ENCODE measurements at regions not wholly inside any gene's neighbourhood (a gene's known extent, or its start where the extent isn't known, plus 50 kb on each side); places are given as distances from the start of the nearest gene placed in this dataset.

DNA sequence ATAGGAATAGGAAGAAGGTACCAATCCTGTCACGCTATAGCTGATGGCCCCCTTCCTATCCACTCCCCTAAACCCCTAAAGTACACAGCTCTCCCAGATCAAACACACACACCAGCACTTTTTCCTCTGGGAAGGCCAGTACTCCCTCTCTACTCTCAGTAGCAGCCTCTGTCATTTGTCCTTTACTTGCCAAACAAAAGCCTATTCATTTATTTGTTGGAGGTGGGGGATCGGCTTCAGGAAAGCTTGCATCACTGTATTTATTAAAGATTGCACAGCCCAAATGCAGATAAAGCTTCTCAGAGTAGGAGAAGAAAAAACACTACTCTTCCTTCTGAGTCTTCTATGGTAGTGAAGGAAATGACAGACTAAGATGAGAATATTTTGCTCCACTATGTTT is 429.7 kb upstream of the RASGRP1 start:
- Histone ChIP-seq H3K4me2 (ENCODE audit: insufficient read depth, low read length) (no peak overlapping the region), H4K20me1 (ENCODE audit: insufficient read depth, low read length) (no peaks in the 10 kb centered on the region), H3K27ac (ENCODE audit: low read depth, low read length) (no peak overlapping the region), H3K79me2 (ENCODE audit: insufficient read depth, low read length) (no peaks in the 10 kb centered on the region), H3K9me3 (ENCODE audit: low read depth, low read length) (no peaks in the 10 kb centered on the region), H3K4me3 (ENCODE audit: insufficient read depth, low read length) (no peak overlapping the region), H2AFZ (ENCODE audit: low read length) (no peak overlapping the region), H3K27me3 (ENCODE audit: insufficient read depth, low read length) (no peaks in the 10 kb centered on the region), H3K36me3 (ENCODE audit: insufficient read depth, low read length) (no peaks in the 10 kb centered on the region), H3K4me1 (ENCODE audit: insufficient read depth, low read length) (peaks cover 52% of the 10 kb centered on the region)
- no peak for DNase-seq (ENCODE audit: insufficient read length, low spot score, missing footprints)
- TF ChIP-seq, protein P1, sequence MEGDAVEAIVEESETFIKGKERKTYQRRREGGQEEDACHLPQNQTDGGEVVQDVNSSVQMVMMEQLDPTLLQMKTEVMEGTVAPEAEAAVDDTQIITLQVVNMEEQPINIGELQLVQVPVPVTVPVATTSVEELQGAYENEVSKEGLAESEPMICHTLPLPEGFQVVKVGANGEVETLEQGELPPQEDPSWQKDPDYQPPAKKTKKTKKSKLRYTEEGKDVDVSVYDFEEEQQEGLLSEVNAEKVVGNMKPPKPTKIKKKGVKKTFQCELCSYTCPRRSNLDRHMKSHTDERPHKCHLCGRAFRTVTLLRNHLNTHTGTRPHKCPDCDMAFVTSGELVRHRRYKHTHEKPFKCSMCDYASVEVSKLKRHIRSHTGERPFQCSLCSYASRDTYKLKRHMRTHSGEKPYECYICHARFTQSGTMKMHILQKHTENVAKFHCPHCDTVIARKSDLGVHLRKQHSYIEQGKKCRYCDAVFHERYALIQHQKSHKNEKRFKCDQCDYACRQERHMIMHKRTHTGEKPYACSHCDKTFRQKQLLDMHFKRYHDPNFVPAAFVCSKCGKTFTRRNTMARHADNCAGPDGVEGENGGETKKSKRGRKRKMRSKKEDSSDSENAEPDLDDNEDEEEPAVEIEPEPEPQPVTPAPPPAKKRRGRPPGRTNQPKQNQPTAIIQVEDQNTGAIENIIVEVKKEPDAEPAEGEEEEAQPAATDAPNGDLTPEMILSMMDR (IDR thresholded peaks at IDR 0.05; ENCODE audit: extremely low read depth, low read depth, low read length): no peak

DNA sequence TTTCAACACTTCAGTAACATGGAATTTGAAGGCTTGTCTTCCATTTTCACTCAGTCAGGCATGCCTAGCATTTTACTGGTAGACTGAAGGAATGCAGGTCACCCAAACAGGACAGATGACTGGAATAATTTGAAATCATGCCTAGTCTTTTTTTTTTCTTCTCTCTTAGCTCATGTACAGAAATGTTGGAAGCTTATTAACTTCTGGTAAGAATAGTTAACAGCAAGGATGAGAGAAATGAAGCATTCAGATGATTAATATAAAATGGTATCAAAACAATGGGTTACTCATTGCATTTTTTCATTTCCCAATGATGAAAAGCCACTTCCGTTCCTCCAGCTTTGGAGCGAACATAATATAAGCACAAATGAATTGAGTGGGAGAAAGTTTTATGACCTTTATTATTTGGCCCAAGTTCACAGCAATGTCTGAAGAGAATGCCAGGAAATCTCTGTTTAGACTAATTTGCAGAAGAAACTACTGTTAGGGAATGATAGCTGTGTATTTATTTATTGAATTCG is 431.6 kb upstream of the RASGRP1 start:
- no peaks in the 10 kb centered on the region for H3K79me2 ChIP-seq (ENCODE audit: insufficient read depth, low read length)
- TF ChIP-seq, protein P1 (IDR thresholded peaks at IDR 0.05; ENCODE audit: extremely low read depth, low read depth, low read length): no peak
- no peaks in the 10 kb centered on the region for H3K27me3 ChIP-seq (ENCODE audit: insufficient read depth, low read length)
- H3K4me1 ChIP-seq (ENCODE audit: insufficient read depth, low read length): peaks cover 48% of the 10 kb centered on the region
- H3K4me3 ChIP-seq (ENCODE audit: insufficient read depth, low read length): no peak overlapping the region
- H4K20me1 ChIP-seq (ENCODE audit: insufficient read depth, low read length): no peaks in the 10 kb centered on the region
- peak overlapping the region; percentile 38 for H3K4me2 ChIP-seq (ENCODE audit: insufficient read depth, low read length)
- no peaks in the 10 kb centered on the region for H3K36me3 ChIP-seq (ENCODE audit: insufficient read depth, low read length)
- H3K27ac ChIP-seq (ENCODE audit: low read depth, low read length): peak overlapping the region; percentile 92
- H2AFZ ChIP-seq (ENCODE audit: low read length): no peak overlapping the region
- no peaks in the 10 kb centered on the region for H3K9me3 ChIP-seq (ENCODE audit: low read depth, low read length)
- peak; percentile 52 for DNase-seq (ENCODE audit: insufficient read length, low spot score, missing footprints)

DNA sequence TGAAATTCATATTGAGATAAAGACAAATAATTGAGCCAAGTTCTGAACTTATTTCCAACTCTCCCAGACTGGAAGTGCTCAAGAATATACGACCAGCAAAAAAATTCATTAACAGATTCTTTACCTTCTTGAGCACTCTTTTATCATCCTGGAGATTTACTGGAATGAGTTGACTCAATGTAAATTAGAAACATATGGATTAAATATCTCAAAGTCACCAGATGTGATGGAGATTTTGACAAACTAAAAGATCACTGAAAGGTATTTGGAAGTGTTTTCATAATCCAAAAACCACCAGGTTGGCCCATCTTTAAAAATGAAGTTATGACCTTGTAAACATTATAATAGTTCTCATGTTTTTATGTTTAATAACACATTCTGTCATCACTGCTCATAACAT is 433.2 kb upstream of the RASGRP1 start:
- Histone ChIP-seq H3K36me3 (ENCODE audit: insufficient read depth, low read length) (no peaks in the 10 kb centered on the region), H3K79me2 (ENCODE audit: insufficient read depth, low read length) (no peaks in the 10 kb centered on the region), H3K9me3 (ENCODE audit: low read depth, low read length) (no peaks in the 10 kb centered on the region), H3K27ac (ENCODE audit: low read depth, low read length) (peak overlapping the region; percentile 92), H4K20me1 (ENCODE audit: insufficient read depth, low read length) (no peaks in the 10 kb centered on the region), H3K4me2 (ENCODE audit: insufficient read depth, low read length) (no peak overlapping the region), H3K4me1 (ENCODE audit: insufficient read depth, low read length) (peaks cover 34% of the 10 kb centered on the region), H3K4me3 (ENCODE audit: insufficient read depth, low read length) (no peak overlapping the region), H3K27me3 (ENCODE audit: insufficient read depth, low read length) (no peaks in the 10 kb centered on the region), H2AFZ (ENCODE audit: low read length) (no peak overlapping the region)
- TF ChIP-seq, protein P1 (IDR thresholded peaks at IDR 0.05; ENCODE audit: extremely low read depth, low read depth, low read length): no peak
- DNase-seq (ENCODE audit: insufficient read length, low spot score, missing footprints): no peak

DNA sequence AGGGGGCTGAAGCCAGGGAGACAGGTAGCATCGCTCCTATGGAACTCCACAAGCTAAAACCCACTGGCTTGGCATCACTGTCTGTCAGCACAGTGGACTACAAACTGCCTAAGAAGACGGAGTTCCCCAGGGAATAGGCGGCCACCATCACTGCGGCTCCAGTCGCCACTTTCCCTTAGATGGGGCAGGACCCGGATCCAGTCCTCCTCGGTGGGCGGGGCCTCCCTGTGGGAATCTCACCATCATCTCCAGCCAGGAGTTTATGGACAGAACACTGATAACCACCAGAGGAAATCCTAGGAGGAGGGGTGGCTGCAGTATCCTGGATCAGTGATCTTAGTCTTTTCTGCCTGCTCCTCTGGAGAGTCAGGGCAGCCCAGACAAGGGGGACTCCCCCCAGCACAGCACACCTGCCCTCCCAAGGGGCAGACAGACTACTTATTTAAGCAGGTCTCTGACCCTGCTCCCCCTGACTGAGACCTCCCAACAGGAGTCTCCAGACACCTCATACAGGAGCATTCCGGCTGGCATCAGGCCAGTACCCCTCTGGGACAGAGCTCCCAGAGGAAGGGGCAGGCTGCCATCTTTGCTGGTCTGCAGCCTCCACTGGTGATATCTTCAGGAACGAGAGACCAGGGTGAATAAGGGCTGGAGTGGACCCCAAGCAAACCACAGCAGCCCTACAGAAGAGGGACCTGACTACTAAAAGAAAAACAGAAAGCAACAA is 435.6 kb upstream of the RASGRP1 start:
- H3K27me3 ChIP-seq (ENCODE audit: insufficient read depth, low read length): no peaks in the 10 kb centered on the region
- H2AFZ ChIP-seq (ENCODE audit: low read length): no peak overlapping the region
- peak; percentile 17 for DNase-seq (ENCODE audit: insufficient read length, low spot score, missing footprints)
- H3K4me1 ChIP-seq (ENCODE audit: insufficient read depth, low read length): peaks cover 25% of the 10 kb centered on the region
- no peaks in the 10 kb centered on the region for H4K20me1 ChIP-seq (ENCODE audit: insufficient read depth, low read length)
- no peaks in the 10 kb centered on the region for H3K9me3 ChIP-seq (ENCODE audit: low read depth, low read length)
- TF ChIP-seq, protein P1 (IDR thresholded peaks at IDR 0.05; ENCODE audit: extremely low read depth, low read depth, low read length): no peak
- no peak overlapping the region for H3K4me2 ChIP-seq (ENCODE audit: insufficient read depth, low read length)
- H3K4me3 ChIP-seq (ENCODE audit: insufficient read depth, low read length): no peak overlapping the region
- no peaks in the 10 kb centered on the region for H3K79me2 ChIP-seq (ENCODE audit: insufficient read depth, low read length)
- no peaks in the 10 kb centered on the region for H3K36me3 ChIP-seq (ENCODE audit: insufficient read depth, low read length)
- H3K27ac ChIP-seq (ENCODE audit: low read depth, low read length): no peak overlapping the region

Measured in osteoblast (primary cell).